Activated naive CD4-positive, alpha-beta T cell treated with anti-CD3 and anti-CD28 coated beads, Interleukin-2, amount 50 U/mL, for 16 hours (primary cell): ENCODE measurements at regions not wholly inside any gene's neighbourhood (a gene's known extent, or its start where the extent isn't known, plus 50 kb on each side); places are given as distances from the start of the nearest gene placed in this dataset.

ENCODE experiments used
- DNase-seq: peaks from one replicate; pipeline ENCODE4 v3.0.0-alpha.2; 2020

DNA sequence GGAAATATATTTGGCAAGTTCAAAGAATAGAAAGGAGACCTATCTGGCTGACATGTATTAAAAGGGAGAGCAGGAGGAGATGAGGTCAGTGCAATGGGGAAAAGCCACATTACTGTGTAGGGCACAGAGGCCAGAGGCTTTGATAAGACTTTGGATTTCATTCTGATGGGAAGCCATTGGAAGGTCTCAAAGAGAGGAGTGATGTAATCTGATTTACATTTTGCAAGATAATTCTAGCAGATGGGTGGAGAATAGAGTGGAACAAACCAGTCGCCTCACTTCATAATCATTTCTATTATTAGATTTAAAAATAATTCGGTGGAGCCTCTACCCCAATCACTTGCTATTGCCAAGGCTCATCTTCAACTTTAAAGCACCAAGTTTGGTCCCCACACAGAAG lies 278.4 kb upstream of the ZC3H12C start:
- no peak for DNase-seq

DNA sequence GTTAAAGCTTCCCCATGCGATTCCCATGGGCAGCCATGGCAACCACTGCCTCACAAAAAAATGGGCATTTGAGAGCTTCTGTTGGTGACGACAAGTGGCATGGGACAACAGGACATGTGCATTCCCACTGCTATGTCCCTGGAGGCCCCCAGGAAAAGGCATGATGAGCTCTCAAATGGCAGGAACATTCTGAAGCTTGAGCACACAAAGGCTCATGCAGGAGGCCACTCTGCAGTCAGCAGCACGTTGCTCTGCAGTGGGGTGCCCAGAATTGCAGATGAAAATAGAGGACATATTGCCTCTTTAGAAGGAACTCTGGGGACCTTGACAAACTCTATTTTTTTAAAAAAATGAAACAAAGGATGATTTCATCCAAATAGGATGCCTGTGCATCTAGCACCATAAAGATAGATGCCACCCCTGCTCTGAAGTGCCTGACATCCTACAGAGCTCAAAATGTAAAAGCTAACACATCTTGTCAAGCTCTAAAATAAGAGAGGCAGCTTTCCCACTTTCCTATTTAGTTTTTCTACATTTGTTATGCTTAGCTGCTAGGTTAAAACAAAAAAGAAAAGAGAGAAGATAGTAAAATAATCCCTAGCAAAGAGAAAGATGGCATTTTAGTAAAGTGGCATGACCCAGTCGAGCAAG lies 277.6 kb upstream of the ZC3H12C start:
- no peak for DNase-seq

DNA sequence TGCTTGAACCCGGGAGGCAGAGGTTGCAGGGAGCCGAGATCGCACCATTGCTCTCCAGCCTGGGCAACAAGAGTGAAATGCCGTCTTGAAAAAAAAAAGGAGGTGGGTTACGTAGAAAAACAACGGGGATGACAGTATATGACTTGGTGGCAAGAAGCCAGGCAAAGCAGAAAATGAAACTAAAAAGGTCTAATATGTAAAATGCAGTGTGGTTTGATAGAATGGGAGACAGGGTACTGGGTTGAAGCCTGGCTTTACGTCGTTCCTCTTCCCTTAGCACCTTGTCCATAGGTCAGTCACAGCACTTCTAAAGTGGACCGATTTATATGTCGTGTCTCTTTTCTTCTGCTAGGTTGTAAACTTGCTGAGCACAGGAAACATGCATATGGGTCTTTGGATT lies 274.9 kb upstream of the ZC3H12C start:
- no peak for DNase-seq

DNA sequence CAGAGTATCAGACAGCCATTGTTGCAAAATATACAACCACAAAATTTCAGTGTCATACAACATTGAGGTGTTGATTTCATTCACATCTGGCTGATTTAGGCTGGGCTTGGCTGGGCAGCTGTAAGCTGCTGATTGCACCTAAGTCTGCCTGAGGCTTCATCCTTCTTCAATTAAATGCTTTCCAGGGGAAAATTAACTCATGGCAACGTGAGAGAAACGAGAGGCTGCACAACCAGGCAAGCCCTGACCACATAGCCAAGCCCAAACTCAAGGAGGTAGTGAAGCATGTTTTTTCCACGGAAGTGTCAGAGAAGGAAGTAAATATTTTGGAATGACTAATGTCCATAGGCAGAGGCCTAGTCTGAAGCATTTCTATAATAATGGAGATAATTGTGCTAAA lies 273.8 kb upstream of the ZC3H12C start:
- no peak for DNase-seq

DNA sequence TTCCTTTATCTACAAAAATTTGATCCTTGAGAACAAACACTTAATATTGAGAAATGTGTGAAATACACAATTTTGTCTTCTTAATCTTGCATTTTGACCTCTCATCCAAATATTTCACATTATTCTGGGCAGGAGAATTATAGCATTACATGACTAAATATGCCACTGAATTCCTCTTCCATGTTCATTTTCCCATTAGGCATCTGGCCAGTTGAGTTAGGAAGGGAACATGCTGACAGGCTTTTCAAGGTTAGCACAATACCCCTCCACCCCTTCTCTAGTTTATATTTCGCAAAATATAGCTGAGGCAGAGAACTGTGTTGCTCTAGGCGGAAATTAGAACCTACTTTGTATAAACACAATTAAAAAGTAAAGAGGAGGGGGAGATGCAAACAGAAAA lies 271.7 kb upstream of the ZC3H12C start:
- no peak for DNase-seq

DNA sequence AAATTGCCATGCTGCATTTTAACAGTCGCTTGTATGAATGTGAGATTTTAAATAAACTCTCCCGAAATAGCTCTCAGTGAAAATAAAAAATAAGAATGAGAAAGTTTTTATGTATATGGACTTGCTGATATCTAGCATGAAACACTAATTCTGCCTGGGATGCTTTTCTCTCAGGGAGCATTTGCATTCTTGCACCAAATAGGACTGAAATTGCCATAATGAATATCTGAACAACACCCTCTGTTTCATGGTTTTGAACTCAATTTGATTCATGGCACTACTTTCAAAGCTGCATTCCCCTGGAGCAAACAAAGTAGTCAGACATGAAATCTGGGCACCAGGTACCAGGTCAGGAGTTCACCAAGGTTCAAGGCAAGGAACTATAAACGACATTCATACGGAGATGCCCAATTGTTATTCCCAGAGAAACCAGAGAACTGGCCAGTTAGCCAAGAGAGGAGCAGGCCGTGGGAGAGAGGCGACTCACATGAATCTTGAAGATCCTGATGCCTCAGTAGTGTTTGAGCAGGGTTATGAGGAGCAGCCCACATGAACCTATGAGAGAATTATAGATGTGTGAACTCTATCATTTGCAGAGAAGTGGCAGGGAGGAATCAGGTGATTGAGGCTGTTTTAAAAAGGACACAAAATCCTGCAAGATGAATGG lies 270.6 kb upstream of the ZC3H12C start:
- DNase-seq, result no peak

DNA sequence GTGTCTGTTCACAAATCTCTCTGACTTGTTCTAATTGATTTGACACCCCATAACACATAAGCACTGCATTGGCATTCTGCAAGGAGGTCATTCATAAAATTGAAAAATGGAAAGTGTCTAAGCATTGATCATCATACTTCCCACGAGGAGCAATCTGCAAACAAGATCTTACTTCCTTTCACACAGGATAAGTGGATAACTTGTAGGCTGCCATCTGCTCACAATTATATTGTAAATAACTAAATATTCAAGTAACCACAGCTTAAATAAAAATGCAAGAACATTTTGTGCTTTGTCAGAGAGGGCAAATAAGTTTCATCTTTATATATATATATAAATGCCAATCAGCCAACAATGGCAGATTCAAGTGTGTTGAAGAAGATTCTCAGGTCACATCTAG lies 264.8 kb upstream of the ZC3H12C start:
- no peak for DNase-seq

DNA sequence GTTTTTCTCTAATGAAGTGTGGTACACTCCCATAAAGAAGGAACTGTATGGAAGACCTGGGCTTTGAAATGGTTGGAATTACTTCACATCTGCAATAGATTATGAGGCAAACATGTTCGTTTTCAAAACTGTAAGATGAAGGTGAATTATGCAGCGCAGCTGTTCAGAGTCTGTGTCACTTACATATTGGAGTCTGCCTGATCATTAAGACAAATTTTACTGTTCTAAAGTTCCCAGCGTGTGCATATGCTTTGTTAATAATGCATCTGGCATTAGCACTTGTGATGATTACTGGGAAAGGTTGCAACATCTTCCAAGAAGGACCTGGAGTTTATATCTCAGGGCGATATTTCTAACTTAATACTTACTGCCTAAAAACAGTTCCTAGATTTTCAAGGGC lies 255.2 kb upstream of the ZC3H12C start:
- no peak for DNase-seq

DNA sequence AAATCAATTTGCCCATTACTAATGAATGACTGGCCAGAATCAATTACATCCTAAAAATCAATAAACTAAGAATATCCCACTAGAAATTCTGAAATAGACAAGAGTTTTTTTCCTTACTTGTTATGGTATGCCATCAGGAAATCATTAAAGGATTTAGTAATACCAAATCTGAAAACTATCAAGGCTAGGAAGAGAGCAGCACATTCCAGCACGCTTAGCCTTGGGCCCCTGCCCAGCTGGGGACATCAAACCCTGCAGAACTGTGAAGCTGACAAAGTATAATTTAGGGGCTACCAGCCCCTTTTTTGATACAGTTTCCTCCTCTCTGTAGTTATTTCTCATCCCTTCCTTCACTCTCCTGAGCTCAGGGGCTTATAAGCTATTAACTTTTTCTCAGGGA lies 247.8 kb upstream of the ZC3H12C start:
- DNase-seq, result no peak

DNA sequence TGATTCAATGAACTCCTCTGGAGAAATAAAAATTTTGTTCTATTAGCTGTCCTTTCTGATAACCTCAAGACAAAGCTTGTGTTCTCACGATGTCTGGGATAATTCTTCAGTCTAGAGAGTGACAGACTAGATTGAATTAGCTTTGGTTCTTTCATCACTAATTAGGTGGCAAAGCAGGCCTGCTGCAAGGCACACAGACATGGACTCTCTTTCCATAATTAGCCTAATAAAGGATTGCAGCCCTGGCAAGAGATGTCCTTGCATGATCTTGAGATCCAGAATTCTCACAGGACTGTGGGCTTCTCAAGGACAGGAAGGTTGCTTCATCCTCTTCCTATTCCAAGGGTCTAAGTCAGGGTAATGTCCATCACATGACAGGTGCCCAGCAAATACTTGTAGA lies 245.6 kb upstream of the ZC3H12C start:
- DNase-seq, result no peak

DNA sequence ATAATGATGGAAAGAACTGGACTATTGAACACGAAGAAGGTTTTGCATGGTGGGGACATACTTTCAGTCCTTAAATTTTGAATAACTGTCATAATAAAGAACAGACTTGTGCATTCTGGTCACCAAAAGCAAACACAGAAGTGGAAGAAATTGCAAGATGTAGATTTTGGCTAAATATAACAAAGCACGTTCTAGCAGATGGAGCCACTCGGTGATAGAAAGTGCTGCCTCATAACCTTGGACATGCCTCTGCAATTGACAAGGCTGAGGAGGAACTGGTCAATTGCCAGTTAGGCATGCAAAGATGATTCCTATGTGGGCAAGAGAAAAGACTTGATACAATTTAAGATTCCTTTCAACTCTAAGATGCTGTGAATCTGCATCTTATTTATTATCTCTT lies 244.1 kb upstream of the ZC3H12C start:
- DNase-seq, result no peak

DNA sequence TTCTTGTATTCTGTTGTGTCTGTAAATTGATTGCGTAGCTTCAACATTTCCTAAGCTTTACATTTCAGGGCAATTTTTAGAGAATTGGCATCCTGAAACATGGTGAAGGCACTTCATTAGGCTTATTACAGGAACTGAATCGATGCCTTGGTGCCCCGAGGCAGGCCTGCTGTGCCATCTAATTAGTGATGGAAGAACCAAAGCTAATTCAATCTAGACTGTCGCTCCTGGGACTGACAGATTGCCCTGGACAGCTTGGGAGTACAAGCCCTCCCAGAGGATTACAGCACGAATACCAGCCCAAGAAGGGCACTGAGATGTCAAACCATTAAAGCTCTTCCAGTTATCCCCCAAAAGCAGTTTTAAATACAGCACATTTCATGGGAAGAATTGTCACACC lies 243.2 kb upstream of the ZC3H12C start:
- no peak for DNase-seq

DNA sequence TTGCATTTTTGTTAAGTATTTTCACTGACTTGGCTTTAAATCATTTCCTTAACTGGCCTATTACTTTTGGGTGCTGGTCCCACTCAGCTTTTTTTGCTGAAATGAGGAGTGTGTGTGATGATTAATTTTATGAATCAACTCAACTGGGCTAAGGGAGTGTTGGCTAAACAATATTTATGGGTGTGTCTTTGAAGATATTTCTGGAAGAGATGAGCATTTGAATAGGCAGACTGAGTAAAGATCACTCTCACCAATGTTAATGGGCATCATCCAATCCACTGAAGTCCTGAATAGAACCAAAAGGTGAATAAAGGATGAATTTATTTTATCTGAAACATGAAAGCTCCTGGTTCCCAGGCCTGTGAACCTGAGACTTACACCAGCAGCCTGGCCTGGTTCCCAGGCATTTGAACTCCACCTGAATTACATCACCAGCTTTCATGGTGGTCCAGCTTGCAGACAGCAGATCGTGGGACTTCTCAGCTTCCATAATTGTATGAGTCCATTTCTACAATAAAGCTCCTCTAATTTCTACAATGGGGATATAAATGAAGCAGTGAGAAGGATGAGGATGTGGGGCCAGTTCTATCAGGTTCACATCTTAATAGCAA lies 241.3 kb upstream of the ZC3H12C start:
- no peak for DNase-seq

DNA sequence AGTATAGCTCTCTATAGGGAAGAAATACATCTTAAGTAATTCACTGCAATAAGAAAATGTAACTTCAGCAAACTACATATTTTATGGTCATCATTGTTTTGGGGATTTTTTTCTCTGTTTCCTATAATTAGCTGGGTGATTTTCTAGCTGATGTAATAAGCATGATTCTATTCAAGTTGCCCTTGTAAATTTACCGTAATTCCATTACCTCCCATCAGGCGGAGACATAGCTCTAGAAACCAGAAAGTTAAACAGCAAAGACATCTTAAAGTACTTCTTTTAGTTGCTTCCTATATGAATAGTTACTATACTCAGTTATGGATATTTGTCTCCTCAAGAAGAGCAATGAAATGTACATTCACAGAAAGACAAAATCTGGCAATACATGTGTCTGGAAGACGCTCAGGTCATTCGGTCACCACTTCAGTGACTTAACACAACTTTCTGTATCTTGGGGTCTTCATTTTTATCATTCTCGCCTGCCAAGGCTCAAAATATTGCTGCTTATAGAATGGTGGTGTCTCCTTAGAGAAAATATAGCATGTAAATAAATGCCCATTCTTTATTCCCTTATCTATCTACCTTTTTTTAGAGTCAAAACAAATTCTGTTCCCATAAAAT lies 239.9 kb upstream of the ZC3H12C start:
- no peak for DNase-seq

DNA sequence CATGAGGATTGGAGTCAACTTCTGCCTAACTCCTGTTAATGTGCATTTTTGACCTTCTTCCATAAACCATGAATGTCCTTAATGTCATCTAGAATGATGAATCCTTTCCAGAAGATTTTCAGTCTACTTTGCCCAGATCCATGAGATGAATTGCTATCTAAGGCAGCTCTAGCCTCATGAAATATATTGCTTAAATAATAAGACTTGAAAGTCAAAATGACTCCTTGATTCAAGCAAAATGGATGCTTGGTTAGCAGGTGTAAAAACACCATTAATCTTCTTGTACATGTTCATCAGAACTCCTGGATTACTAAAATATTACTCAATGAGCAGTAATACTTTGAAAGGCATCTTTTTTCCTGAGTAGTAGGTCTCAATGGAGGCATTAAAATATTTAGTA lies 238.5 kb upstream of the ZC3H12C start:
- no peak for DNase-seq

DNA sequence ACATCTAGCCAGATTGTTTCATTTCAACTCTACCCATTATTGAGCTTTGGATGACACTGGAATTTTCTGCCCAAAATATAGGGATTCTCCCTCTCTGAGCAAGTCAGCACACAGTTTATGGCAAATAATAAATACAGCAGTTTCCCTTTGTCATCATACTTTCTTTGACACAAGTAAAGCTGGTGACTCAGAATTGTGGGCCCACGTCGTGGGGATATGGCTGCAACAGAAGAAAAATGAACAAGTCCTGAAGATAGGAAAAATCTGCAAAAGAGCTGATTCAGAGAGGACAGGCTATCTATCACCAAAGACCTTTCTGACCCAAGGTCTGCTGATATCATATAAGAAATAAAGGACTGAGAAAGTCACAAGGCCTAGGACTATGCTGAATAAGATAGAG lies 236.3 kb upstream of the ZC3H12C start:
- DNase-seq, result no peak

DNA sequence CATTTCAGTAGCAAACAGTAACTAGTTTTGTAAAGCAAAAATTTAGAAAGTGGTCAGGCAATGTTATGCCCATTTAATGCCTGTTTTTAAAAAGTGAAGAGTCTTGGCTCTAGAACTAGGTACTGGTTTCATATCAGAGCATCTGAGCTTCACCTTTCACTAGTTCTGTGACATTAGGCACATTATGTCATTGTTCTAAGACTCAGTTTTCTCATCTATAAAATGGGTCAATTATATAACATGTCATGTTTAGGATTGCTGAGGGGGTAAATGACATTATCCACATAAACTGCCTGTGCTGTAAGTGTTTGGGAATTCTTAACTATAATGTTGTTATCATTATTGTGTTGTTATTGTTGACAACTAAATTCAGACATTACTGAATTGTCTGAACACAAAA lies 235.6 kb upstream of the ZC3H12C start:
- DNase-seq, result no peak

DNA sequence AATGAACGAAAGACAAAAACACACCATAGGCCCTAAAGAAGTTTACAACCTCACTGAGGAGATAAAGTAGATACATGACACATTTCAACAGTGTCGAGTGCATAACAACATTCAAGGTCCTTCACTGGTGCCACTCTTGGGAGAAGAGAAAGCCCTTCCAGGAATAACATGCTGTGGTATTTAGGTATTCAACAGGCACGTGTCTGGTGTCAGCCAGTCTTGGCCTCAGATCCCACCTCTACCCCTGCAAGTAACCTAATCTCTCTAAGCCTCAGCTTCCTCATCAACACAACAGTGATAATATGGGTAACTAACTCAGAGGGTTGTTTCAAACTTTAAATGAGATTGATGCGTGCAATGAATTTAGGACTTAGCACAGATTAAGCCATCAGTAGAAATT lies 235.0 kb upstream of the ZC3H12C start:
- DNase-seq, result no peak

DNA sequence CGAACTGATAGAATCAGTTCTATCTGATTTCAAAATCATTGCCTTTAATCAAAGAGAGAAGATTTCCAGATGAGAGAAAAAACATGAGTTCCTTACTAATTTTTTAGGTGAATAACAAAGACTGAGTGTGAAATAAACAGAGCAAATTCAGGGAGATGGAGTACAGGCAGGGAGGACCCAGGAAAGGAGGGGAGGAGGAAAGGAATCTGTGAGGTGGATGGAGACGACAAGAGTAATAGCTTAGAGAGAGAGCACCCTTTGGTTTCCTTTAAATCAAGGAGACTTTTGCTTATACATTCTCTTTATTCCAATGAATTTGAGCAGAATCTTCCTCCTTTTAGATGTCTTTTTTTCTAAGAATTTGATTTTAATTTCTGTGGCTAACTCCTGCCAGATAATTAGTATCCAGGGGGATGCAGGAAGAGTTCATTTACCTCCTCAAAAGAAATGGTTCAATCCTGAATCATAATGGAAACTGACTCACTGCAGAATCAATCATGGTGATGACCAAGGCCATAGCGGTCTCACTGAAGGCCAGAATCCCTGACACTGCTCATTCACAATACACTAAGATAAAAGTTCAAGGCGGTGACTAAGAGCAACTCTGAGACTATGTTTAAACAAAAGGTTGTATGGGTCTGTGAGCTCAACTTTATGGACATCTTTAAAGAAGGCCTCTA lies 234.0 kb upstream of the ZC3H12C start:
- no peak for DNase-seq

DNA sequence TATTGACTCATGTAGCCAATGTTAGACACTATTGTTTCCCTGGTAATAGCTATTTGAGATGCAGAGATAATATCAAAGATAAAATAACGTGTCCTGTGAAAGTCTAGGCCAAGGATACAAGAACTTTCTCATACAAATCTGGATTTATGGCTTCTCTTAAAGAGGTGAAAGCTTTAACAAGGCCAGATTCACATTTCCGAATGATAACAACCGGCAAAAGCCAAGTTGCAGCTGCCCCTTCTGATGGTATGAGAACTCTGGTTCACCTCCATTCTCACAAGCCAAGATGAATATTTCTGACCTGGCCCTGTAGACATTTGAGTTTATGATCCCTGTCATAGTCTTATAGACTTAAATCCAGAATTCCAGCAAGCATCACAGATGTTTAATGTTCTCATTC lies 230.4 kb upstream of the ZC3H12C start:
- no peak for DNase-seq

DNA sequence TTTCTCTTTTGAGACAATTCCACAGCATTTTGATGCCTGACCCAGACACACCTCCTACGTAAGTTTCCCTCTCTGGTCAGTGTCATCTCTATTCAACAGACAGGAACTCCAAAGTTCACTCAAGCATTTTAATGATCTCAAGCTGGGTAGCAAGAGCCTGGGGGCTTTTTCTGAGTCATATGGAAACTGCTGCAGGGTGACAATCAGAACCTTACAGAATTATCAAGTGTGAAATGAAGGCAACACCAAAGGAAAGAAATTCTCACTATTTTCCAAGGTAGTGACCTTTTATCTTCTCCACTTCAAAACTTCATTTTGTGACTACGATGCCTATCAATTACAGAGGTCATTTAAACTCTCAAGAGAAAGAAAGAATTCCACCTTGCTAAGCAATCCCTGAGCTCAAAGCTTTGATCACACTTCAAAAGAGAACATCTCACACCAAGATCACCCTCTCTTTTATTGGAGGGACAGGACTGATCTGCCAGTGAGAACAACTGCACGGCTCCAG lies 229.0 kb upstream of the ZC3H12C start:
- no peak for DNase-seq

DNA sequence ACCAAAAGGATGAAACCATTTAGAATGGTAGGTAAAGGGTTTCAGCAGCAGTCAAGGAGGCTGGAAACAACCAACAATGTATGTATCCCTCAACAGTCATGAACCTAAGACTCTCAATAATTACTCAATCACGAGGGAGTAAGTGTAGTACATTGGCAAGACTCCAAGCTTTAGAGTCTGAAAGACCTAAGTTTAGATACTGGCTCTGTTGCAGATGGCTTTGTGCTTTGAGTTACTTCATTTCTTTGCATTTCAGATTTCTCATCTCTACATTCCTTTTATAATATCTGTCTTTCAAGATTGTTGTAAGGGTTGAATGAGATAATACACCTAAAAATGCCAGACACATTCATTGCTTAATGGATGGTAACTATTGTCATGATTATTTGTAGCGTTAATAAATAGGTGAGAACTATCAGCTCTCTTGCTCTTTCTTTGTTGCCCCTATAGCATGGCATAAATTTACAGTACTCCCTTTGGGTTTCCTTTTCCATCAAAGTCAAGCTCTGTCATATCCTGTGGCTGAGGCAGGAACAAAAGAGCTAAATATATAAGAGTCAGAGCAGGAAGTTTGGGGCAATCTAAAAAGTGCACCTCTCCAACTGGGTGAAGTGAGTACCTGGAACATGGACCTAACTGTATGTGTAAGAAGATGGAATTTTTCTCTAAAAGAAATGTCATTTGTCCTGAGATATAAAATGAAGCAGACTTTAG lies 228.2 kb upstream of the ZC3H12C start:
- DNase-seq, result no peak
